ENCODE measurements at regions not wholly inside any gene's neighbourhood (a gene's known extent, or its start where the extent isn't known, plus 50 kb on each side); places are given as distances from the start of the nearest gene placed in this dataset.

DNA sequence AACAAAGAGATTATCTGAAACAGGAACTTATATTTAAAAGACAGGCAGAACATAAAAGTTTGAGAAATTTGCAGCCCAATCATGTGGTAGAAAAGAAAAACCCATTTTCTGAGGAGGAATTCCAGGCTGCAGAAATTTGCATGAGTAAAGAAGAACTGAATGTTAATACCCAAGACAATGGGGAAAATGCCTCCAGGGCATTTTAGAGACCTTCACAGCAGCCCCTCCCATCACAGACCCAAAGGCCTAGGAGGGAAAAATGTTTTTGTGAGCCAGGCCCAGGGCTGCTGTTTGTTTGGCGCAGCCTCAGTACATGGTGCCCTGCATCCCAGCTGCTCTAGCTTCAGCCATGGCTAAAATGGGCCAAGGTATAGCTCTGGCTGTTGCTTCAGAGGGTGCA, 554.3 kb upstream of the CHRM3 start:
- Histone ChIP-seq H3K4me1 (no peaks in the 10 kb centered on the region), H3K4me3 (no peak overlapping the region), H3K9me3 (peaks cover 0 to 3% (median 0%) of the 10 kb centered on the region in 4 donors), H3K27me3 (no peaks in the 10 kb centered on the region), H3K27ac (no peak overlapping the region), H3K36me3 (no peaks in the 10 kb centered on the region)
- WGBS, 2 donors = 93 to 98% methylated on average over 1 of the region's 1 CpG
- intact Hi-C loops (cut with DNase I) = no loop called here
- no peak for DNase-seq
- TF ChIP-seq POLR2AphosphoS5 (IDR thresholded peaks at IDR 0.05) (no peak), EP300 (IDR thresholded peaks at IDR 0.05) (no peak), POLR2A (IDR thresholded peaks at IDR 0.05) (no peak)
- TF ChIP-seq, protein P1, sequence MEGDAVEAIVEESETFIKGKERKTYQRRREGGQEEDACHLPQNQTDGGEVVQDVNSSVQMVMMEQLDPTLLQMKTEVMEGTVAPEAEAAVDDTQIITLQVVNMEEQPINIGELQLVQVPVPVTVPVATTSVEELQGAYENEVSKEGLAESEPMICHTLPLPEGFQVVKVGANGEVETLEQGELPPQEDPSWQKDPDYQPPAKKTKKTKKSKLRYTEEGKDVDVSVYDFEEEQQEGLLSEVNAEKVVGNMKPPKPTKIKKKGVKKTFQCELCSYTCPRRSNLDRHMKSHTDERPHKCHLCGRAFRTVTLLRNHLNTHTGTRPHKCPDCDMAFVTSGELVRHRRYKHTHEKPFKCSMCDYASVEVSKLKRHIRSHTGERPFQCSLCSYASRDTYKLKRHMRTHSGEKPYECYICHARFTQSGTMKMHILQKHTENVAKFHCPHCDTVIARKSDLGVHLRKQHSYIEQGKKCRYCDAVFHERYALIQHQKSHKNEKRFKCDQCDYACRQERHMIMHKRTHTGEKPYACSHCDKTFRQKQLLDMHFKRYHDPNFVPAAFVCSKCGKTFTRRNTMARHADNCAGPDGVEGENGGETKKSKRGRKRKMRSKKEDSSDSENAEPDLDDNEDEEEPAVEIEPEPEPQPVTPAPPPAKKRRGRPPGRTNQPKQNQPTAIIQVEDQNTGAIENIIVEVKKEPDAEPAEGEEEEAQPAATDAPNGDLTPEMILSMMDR (IDR thresholded peaks at IDR 0.05) = no peak

DNA sequence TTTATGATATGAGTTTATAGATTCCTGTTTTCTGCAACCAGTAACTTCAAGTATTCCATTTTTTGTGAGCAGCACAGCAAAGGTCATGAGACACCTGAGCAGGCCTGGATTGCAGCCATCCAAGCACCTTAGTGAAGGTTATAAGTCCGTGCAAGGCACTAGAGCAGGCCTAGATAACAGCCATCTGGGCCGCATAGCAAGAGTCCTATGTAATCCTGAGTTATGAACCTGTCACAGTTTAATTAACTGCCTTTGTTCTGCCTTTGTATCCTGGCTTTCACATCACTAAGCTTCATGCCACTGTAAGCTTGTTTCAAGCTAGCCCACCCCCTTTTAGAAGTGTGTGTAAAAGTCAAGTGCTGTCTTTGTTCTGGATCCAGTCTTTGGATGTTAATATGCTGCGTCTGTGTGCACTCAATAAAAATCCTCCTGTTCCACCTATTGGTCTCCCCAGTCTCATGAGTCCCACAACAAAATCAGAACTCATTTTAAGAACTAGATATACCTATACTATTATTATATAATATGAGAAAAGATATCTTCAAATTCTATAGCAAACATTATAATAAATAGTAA, 556.2 kb upstream of the CHRM3 start:
- Histone ChIP-seq H3K36me3 (no peaks in the 10 kb centered on the region), H3K27me3 (no peaks in the 10 kb centered on the region), H3K4me1 (no peaks in the 10 kb centered on the region), H3K4me3 (no peak overlapping the region), H3K27ac (no peak overlapping the region), H3K9me3 (peaks cover 0 to 3% (median 0%) of the 10 kb centered on the region in 4 donors)
- WGBS, 2 donors = 73 to 79% methylated on average over 3 of the region's 3 CpGs
- no peak for TF ChIP-seq POLR2A (IDR thresholded peaks at IDR 0.05)
- intact Hi-C loops (cut with DNase I) = no loop called here
- DNase-seq = no peak

DNA sequence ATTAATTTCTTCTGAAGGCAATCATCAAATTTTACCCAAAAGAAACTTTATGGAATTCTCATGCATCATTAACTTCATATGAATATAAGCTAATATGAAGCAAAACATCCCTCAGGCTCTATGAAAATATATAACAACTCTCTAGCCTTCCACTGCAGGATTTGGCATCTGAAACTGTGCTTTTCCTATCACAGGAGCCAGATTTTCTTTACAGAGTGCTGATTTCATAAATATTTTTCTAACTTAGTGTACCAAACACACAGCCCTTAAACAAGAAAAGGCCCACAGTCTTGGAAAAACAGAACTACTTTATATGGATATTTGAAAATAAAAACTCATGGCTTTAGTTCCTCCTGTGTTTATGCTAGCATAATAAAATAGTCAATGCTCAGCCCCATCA, 559.5 kb upstream of the CHRM3 start:
- Histone ChIP-seq H3K4me1 (no peaks in the 10 kb centered on the region), H3K4me3 (no peak overlapping the region), H3K27me3 (no peaks in the 10 kb centered on the region), H3K36me3 (no peaks in the 10 kb centered on the region), H3K27ac (no peak overlapping the region), H3K9me3 (peaks cover 0 to 3% (median 0%) of the 10 kb centered on the region in 4 donors)
- intact Hi-C loops (cut with DNase I) = no loop called here
- TF ChIP-seq POLR2A (IDR thresholded peaks at IDR 0.05) = no peak
- TF ChIP-seq EP300 (IDR thresholded peaks at IDR 0.05) = no peak
- TF ChIP-seq POLR2AphosphoS5 (IDR thresholded peaks at IDR 0.05) = no peak
- TF ChIP-seq, protein P1 (IDR thresholded peaks at IDR 0.05) = no peak
- no peak for DNase-seq

DNA sequence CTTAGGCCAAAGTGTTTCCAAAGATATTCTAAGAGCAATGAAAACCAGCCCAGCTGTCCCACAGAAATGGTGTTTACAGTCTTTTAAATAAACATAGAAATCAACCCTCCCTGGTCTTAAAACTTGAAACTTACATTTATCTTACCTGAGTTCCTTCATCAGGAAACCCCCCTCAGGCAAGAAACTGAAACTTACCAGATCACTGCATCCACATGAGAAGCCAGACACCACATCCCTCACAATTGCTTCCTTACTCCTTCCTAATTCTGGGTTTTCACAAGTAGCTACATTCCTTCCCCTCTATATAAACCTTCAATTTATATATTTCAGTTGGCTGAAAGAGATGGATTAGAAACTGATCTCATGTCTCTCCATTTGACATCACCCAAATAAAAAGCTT, 563.0 kb upstream of the CHRM3 start:
- TF ChIP-seq POLR2AphosphoS5 (IDR thresholded peaks at IDR 0.05) (no peak), POLR2A (IDR thresholded peaks at IDR 0.05) (no peak), EP300 (IDR thresholded peaks at IDR 0.05) (no peak)
- TF ChIP-seq, protein P1 (IDR thresholded peaks at IDR 0.05) = no peak
- no peak for DNase-seq
- Histone ChIP-seq H3K27me3 (no peaks in the 10 kb centered on the region), H3K4me1 (no peaks in the 10 kb centered on the region), H3K36me3 (no peaks in the 10 kb centered on the region), H3K4me3 (no peak overlapping the region), H3K27ac (no peak overlapping the region), H3K9me3 (peaks cover 0 to 4% (median under 1%) of the 10 kb centered on the region in 4 donors)
- intact Hi-C loops (cut with DNase I) = no loop called here

DNA sequence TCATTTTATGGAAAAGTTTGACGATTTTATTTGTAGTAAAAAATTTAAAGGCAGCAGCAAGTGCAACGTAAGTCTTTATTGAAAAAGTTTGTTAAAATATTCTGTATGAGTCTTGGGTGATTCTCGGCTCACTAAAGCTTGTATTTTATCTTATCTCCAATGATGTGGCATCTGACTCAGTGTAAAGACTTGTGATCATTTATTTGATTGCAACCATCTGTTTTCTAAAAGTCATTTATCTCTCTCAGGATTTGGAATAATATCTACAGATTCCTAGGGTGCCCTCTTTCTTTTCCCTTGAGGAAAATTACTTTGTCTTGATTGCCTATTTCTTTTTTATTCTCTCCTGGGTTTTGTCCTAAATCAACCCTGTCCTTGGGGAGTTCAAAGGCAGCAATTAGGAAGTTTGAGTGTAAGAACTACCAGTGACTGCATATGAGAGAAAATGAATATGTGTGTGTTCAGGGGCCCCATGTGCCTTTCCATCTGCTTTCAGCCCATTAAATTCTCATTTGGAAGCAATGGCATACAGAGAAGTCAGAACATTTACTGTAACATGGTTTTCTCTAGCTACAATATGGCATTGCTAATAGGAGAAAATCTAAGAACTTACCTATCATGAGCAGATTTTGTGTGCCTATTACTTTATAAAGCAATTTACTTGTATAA, 575.0 kb upstream of the CHRM3 start:
- no peaks in the 10 kb centered on the region for H3K36me3 ChIP-seq

More for the DNA sequence above, 575.0 kb upstream of the CHRM3 start:
- DNase-seq = no peak
- intact Hi-C loops (cut with DNase I) = no loop called here
- Histone ChIP-seq H3K9me3 (no peaks in the 10 kb centered on the region), H3K4me1 (no peaks in the 10 kb centered on the region), H3K4me3 (no peak overlapping the region), H3K27ac (no peak overlapping the region), H3K27me3 (no peaks in the 10 kb centered on the region)
- TF ChIP-seq EP300 (IDR thresholded peaks at IDR 0.05) (no peak), POLR2AphosphoS5 (IDR thresholded peaks at IDR 0.05) (no peak), POLR2A (IDR thresholded peaks at IDR 0.05) (no peak)
- TF ChIP-seq, protein P1 (IDR thresholded peaks at IDR 0.05) = no peak
- WGBS, 2 donors = 73 to 83% methylated on average over 3 of the region's 3 CpGs

Data from sigmoid colon (tissue), 6 donors.